Prostate gland (tissue), 2 donors: ENCODE measurements at regions not wholly inside any gene's neighbourhood (a gene's known extent, or its start where the extent isn't known, plus 50 kb on each side); places are given as distances from the start of the nearest gene placed in this dataset.

ENCODE experiments used
- POLR2AphosphoS5 ChIP-seq: sonication (generic); formaldehyde crosslinking; IDR thresholded peaks from one replicate; pipeline ENCODE4 v1.6.1; 2017; ENCODE audit warnings: antibody characterized with exemption
- TF ChIP-seq, protein P1 (sequence below), 4 experiments: fragments of 200-600 bp in 2 of 4; fragments of 450-650 bp in 2 of 4; sonication (generic) in 2 of 4; IDR thresholded peaks; 1 replicate in 3 of 4; 2 replicates in 1 of 4; pipeline ENCODE4 v1.5.1; 2016 to 2019; ENCODE audit warnings: antibody characterized with exemption in 4 of 4, mild to moderate bottlenecking in 2 of 4, moderate library complexity in 2 of 4

DNA sequence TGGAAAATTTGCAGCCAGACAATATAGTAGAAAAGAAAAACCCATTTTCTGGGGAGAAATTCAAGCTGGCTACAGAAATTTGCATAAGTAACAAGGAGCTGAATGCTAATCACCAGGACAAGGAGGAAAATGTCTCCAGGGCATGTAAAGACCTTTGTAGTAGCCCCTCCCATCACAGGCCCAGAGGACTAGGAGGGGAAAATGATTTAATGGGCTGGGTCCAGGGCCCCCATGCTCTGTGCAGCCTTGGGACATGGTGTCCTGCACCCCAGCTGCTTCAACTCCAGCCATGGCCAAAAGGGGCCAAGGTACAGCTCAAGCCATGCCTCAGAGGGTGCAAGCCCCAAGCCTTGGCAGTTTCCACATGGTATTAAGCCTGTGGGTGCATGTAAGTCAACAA lies 197.6 kb upstream of the POU1F1 start:
- TF ChIP-seq, protein P1, sequence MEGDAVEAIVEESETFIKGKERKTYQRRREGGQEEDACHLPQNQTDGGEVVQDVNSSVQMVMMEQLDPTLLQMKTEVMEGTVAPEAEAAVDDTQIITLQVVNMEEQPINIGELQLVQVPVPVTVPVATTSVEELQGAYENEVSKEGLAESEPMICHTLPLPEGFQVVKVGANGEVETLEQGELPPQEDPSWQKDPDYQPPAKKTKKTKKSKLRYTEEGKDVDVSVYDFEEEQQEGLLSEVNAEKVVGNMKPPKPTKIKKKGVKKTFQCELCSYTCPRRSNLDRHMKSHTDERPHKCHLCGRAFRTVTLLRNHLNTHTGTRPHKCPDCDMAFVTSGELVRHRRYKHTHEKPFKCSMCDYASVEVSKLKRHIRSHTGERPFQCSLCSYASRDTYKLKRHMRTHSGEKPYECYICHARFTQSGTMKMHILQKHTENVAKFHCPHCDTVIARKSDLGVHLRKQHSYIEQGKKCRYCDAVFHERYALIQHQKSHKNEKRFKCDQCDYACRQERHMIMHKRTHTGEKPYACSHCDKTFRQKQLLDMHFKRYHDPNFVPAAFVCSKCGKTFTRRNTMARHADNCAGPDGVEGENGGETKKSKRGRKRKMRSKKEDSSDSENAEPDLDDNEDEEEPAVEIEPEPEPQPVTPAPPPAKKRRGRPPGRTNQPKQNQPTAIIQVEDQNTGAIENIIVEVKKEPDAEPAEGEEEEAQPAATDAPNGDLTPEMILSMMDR (IDR thresholded peaks at IDR 0.05) = no peak
- no peak for TF ChIP-seq POLR2AphosphoS5
